ENCODE measurements at regions not wholly inside any gene's neighbourhood (a gene's known extent, or its start where the extent isn't known, plus 50 kb on each side); places are given as distances from the start of the nearest gene placed in this dataset.

DNA sequence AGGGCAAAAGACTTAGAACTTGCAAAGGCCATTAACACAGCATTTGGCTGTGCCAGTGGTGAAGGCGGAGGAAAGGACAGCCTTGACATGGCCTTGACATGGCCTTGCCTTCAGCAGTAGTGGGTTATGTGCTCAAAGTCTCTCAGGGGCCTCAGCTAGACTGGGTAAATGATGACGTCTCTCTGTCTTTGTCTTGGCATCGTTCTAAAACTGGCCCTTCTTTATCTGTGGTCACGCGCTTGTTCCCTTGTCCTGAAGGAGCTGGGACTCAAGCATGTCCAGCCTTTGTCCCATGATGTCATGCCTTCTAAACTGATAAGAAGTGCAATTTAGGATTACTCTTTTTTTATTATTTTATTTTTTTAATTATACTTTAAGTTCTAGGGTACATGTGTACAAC, 88.7 kb upstream of the ATP10B start:
- DNase-seq: no peak

GRCh38 chr5:160938532-160938931, 86.5 kb upstream of the ATP10B start:
- DNase-seq: no peak

DNA sequence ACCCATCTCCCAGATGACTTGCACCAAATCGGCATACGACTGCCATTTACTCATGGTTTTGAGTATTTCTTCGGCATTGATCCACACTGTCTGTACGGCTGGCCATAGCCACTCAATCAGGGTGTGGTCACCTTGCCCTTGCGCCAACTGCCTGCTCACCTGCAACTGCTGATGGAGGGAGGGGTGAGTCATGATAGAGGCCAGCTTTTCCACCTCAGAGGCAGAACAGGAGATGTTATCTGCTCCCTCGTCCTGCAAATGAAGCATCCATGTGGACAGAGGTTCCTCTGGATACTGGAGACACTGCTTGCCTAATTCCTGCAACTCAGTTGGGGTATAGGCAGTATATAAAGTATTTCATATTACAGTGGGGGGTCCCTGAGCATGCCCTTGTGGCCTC, 85.6 kb upstream of the ATP10B start:
- no peak for DNase-seq

DNA sequence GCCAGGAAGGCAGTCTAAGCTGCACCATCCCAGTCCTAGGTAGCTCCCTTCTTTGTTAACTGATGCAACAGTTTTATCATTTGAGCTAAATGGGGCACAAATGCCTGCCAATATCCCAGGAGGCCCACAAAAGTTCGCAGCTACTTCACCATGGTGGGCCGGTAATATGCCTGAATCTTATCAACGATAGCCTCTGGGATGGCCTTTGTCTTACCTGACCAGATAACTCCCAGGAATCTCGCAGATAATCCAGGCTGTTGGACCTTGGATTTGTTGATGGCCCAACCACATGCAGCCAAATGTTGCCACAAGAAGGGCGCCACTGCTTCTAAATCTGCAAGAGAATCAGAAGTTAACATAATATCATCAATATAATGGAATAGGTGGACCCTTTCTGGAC, 83.8 kb upstream of the ATP10B start:
- DNase-seq: no peak

GRCh38 chr5:160931283-160931682, 79.3 kb upstream of the ATP10B start:
- no peak for DNase-seq

DNA sequence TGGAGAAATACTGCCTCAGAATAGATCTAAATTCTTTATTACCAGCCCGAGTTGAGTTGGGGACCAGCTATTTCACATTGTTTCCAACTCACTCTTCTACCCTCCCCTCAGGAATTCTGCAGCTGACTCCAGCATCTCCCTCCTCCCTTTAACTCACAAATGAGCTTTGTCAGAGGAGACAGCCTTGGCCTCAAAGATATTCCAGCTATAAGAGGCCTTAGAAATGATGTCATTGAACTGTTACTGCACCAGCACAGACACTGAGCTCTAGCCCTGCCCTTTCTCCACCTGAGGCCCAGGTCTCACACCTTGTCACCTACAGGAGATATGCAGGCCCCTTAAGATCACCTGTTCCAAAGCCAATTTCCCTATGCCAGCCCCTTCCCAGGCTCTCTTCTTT, 78.4 kb upstream of the ATP10B start:
- no peak for DNase-seq

GRCh38 chr5:160929906-160930305, 77.9 kb upstream of the ATP10B start:
- DNase-seq: no peak

DNA sequence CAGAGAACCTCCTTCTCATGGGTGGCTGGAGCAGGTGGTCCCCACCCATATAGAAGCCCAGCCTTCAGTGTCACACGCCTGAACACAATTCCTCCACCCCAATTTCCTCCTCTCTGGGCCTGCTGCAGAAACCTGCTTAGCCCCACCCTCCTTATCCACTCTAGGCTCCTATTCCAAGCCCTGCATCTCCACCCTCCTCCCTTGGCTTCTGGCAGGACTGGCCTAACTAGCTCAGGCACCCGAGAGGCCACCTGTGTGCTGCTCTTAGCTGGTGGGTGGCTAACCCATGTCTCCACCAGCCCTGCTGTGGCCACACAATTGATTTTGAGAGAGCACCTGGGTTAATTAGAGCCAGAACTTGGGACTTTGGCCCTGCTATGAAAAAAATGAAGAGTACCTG, 77.3 kb upstream of the ATP10B start:
- DNase-seq: no peak

GRCh38 chr5:160926428-160926827, 74.4 kb upstream of the ATP10B start:
- peak; percentile 72 for DNase-seq

GRCh38 chr5:160925281-160925680, 73.3 kb upstream of the ATP10B start:
- no peak for DNase-seq

GRCh38 chr5:160923936-160924710, 72.1 kb upstream of the ATP10B start:
- no peak for DNase-seq

- DNase-seq: no peak
Measured at GRCh38 chr5:160923411-160923810, 71.4 kb upstream of the ATP10B start.

DNA sequence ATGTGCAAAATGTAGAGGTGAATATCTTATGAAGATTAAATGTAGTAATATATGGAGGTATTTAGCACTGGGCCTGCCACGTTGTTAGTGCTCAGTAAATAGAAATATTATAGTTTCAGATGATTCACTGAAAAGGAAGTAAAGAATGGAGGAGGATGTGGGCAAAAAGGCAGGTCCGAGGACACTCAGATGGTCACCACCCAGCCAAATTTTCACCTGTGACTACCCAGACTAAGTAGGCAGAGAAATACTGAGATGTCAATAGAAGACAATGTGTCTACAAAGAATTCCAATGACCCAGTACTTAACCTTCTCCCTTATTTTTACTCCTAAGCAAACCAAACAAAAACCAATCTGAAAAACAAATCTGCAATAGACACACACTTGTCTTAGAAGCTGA, 70.3 kb upstream of the ATP10B start:
- DNase-seq: no peak

DNA sequence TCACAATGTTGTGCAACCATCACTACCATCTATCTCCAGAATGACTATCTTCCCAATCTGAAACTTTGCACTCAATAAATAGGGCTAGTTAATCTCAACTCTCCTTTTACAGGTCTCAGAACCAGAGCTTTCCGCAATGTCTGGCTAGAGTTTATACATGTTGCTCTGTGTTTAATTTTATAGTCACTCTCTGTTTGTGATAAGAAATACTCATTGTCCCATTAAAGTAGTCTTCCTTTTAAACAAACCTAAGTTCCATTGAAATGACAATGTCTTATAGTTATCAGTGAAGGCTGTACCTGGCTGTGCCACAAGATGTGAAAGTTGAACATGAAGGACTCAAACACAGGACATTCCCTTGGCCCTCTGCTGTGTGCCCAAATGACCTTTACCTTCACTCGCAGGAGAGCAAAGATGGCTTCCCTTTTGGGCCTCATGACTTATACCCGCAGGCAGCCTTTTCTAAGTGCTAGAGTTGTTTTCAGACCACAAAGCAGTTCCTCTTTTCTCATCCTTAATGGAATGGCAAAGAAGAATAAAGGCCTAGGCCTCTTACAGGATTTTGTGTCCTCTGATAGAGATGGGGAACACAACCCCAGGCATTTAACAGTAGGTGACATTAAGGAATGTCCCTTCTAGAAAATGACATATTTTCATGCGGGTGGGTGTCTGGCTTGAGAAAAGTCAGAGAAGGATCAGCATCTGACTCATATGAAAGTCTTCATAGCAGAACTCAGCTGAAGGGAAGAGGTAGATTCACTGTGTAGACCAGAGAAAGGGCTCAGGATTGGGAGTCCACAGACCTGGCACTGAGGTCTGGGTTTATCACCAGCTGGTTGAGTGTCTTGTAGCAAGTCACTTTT, 69.6 kb upstream of the ATP10B start:
- no peak for DNase-seq

GRCh38 chr5:160919626-160920025, 67.6 kb upstream of the ATP10B start:
- no peak for DNase-seq

DNA sequence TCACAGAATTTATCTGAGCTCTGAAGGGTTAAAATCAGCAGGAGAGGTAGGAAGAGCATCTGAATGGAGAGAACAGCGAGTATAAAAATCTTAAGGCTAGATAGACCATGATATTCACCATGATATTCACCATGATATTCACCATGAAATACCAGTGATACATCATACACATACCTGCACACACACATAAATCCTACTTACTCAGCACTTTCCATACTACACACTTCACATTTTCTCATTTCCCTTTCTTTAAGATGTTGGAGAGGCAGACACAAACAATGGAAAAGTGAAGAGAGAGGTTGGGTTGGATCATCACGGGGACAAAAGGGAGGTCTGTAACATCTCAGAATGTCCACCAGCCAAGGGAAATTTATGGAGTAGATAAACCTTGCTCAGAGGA, 66.4 kb upstream of the ATP10B start:
- DNase-seq: no peak

- no peak for DNase-seq
Measured at GRCh38 chr5:160906090-160906489, 54.1 kb upstream of the ATP10B start.

- no peak for DNase-seq
Measured at GRCh38 chr5:160905285-160905684, 53.3 kb upstream of the ATP10B start.

DNA sequence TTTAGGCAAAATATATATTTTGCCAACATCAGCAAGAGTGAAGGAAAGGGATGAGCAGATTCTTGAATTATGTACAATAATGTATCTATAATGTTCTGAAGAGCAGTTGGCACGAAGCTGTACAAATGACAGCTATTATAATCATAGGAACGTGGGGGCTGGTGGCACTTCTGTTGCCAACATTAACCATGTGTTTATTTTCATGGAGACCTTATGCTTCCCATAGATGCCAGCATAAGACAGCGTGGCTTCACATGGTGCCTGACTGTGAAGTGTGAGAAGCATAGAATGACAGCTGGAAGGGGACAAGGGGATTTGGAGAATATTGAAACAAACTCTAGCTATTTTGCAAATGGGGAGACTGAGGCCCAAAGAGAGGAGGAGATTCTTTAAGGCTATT, 52.6 kb upstream of the ATP10B start:
- no peak for DNase-seq

GRCh38 chr5:160903551-160903950, 51.5 kb upstream of the ATP10B start:
- no peak for DNase-seq

- DNase-seq: no peak
Measured at GRCh38 chr5:160903076-160903475, 51.1 kb upstream of the ATP10B start.
